GM19397 (cell line): ENCODE measurements at regions not wholly inside any gene's neighbourhood (a gene's known extent, or its start where the extent isn't known, plus 50 kb on each side); places are given as distances from the start of the nearest gene placed in this dataset.
"Not testable (repeated sequence)": the region's sequence is repeated elsewhere in the genome, so short reads cannot be mapped to it uniquely, and the experiment has no call there.

ENCODE experiments used
- ATAC-seq: cut with Tn5 transposase; IDR thresholded peaks from one replicate; pipeline ENCODE4 v1.9.1; 2021; ENCODE audit warnings: mild to moderate bottlenecking, moderate library complexity; ENCODE audit not compliant: unreplicated experiment

DNA sequence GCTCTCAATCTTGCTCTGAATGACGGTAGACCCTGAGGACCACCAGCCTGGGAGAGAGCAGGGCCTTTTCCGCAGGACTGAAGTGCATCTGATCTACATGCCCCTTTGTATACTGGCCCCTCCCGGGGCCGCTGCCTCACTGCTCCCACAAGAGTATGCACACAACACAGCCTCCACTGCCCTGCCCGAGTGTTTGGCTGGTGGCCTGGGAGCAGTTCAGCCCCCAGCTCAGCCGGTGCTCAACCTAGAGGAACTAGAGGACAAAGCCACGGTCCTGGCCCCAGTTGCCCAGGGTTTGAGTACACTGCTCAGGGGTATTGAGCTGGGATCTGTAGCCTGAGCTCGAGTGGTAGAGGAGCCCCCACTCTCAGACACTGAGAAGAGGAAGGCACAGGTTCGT is 118.9 kb upstream of the CAB39 start:
- no peak for ATAC-seq

DNA sequence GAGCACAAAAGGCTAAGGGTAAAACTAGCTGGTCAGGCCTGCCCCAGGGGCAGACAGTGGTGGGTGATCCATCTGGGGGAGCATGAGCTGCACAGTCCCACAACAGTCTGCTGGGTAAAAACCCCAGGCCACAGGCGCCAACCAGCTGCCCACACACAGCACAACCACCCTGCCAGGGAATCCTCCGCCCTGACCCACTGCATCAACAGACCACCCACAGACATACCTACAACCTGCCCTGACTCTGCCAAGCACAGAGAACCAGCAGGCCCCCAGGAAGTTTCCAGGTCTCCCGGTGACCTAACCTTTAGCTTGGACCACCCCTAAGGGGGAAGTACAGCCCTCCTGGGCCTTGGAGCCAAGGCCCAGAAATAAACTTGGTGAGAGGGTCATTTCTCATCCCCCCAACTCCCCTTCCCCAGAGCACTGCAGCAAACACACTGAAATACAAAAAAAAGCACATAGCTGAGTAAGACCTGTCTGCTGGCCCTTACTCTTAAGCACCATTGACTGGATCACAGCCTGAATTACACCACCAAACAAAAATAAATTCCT is 118.3 kb upstream of the CAB39 start:
- ATAC-seq, result no peak

DNA sequence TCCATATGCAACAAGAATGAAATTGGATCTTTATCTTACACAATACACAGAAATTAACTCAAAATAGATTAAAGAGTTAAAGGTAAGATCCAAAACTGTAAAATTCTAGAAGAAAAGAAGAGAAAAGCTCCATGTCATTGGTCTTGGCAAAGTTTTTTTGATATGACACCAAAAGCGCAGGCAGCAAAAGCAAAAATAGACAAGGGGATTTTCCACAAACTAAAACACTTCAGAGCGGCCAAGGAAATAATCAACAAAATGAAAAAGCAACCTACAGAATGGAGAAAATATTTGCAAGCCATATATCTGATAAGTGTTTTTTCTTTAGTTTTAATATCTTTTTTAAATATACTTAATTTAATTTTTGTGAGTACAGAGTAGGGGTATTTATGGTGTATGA is 112.8 kb upstream of the CAB39 start:
- no peak for ATAC-seq

DNA sequence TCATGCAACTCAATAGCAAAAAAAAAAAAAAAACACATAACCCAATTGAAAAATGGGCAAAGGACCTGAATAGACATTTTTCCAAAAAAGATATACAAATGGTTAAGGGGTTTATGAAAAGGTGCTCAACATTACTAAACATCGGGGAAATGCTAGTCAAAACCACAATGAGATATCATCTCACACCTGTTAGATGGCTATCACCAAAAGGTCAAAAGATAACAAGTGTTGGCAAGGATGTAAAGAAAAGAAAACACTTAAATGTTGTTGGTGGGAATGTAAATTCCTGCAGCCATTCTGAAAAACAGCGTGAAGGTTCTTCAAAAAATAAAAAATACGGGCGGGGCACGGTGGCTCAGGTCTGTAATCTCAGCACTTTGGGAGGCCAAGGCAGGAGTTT is 112.4 kb upstream of the CAB39 start:
- no peak for ATAC-seq

DNA sequence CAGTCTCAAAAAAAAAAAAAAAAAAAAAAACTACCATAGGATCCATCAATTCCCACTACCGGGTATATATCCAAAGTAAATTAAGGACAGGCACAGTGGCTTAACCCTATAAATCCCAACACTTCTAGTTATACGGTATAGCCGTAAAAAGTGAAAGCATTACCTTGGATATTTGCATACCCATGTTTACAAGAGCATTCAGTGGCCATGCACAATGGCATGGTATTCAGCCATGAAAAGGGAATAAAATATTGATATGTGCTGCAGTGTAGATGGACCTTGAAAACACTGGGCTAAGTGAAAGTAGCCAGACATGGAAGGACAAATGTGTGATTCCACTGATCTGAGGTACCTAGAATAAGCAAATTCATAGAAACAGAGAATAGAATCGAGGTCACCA is 111.8 kb upstream of the CAB39 start:
- ATAC-seq, result no peak

DNA sequence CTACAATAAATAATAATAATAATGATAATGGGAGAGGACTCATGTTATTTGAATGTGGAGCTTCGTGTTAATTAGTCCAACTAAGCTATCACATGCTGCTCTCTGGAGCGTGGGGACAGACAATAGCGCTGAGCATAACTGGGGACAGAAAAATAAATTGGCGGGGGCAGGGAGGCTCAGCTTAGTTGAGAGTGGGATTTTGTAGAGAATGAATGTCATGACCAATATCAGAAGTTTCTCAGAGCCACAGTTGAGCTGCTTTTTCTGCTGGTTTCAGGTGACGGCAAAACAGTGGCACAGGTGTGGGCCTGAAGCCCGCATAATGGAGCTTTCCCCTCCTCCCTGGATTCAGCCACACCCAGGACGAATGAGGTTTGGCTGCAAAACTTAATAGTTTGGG is 111.1 kb upstream of the CAB39 start:
- ATAC-seq, result no peak

DNA sequence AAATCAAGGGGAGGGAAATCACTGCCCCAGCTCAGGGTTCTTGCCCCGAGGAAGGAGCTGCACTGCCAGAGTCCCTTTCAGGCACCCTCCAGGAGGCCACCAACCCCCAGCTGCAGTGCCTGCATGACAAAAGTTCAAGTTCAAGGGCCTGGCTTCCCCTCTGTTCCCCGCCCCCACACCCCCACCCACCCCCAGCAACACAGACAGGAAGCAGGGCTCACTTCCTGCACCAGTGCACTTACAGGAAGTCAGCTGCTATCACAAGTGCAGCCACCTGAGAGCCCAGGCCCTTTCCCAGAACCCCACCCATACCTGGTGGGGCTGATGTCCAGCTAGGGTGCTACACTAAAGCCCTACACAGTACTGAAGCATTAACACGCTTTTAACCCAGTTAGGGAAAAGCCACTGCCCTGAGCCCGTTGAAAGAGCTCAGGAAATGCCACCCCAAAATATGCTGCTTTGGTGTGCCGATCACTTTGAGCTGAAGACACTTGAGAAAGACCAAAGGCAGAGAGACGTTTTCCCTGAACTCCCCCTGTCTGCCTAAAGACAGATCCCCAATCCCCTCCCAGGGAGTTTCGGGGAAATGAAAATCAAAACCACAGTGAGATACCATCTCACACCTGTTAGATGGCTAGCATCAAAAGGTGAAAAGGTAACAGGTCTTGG is 109.9 kb upstream of the CAB39 start:
- ATAC-seq, result no peak

DNA sequence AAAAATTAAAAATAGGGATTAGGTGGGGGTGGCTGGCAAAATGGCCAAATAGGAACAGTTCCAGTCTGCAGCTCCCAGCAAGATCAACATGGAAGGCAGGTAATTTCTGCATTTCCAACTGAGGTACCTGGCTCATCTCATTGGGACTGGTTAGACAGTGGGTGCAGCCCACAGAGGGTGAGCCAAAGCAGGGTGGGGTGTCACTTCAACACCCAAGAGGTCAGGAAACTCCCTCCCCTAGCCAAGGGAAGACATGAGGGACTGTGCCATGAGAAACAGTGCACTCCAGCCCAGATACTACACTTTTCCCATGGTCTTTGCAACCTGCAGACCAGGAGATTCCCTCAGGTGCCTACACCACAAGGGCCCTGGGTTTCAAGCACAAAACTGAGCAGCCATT is 109.3 kb upstream of the CAB39 start:
- not testable (repeated sequence) for ATAC-seq

DNA sequence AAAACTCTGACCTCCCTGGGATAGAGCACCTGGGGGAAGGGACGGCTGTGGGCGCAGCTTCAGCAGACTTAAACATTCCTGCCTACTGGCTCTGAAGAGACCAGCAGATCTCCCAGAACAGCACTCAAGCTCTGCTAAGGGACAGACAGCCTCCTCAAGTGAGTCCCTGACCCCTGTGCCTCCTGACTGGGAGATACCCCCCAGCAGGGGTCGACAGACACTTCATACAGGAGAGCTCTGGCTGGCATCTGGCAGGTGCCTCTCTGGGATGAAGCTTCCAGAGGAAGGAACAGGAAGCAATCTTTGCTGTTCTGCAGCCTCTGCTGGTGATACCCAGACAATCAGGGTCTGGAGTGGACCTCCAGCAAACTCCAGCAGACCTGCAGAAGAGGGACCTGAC is 108.5 kb upstream of the CAB39 start:
- not testable (repeated sequence) for ATAC-seq

DNA sequence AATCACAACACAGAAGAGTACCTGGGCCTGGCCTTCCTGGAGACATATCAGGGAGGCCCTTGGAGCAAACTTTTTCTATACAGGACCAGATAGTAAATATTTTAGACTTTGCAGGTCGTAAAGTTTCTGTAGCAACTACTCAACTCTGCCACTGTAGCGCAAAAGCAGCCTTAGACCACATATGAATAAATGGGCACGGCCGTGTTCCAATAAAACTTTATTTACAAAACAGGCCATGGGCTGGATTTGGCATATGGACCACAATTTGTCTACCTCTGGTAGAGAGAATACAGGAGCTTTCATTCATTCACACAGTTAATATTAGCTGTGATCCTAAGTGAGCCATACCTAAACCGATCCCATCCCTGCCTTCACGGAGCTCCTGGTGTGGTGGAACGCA is 98.6 kb upstream of the CAB39 start:
- no peak for ATAC-seq

DNA sequence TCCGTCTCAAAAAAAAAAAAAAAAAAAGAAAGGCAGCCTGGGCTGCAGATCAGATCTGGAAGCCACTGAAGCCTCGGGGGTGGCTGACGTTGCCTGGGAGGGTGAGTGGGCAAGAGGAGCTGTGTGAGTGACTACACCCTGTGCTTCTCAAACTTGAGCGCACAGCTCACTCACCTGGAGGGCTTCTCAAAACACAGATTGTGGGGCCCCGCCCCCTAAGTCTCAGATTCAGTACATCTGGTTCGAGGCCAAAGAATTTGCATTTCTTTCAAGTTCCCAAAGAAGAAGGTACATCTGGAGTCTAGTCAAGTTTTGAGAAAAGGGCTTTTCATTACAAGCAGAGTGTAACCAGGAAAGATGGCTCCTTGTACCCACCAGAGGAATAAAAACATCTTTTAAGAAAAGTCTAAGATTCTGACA is 97.7 kb upstream of the CAB39 start:
- peak; percentile 82 for ATAC-seq

DNA sequence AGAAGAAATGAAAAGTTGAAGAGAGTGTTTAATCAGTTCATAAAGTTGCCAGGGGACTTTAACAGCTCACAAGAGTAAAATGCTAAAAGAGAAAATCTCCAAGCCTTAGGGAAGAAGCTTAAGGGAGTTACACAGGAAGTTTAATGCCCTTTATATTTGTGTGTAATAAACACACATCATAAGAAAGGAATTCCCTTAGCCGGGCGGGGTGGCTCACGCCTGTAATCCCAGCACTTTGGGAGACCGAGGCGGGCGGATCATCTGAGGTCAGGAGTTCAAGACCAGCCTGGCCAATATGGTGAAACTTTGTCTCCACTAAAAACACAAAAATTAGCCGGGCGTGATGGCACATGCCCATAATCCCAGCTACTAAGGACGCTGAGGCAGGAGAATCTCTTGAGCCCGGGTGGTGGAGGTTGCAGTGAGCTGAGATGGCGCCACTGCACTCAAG is 95.4 kb upstream of the CAB39 start:
- ATAC-seq, result not testable (repeated sequence)

DNA sequence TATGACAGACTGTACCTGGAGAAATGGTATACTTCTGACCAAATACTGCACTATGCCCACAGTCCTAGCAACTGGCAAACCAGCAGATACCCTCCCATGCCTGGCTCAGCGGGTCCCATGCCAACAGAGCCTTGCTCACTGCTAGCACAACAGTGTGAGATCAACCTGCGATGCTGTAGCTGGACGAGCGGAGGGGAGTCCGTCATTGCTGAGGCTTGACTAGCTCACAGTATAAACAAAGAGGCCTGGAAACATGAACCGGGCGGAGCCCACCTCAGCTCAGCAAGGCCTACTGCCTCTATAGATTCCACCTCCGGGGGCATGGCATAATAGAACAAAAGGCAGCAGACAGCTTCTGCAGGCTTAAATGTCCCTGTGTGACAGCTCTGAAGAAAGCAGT is 93.2 kb upstream of the CAB39 start:
- no peak for ATAC-seq

DNA sequence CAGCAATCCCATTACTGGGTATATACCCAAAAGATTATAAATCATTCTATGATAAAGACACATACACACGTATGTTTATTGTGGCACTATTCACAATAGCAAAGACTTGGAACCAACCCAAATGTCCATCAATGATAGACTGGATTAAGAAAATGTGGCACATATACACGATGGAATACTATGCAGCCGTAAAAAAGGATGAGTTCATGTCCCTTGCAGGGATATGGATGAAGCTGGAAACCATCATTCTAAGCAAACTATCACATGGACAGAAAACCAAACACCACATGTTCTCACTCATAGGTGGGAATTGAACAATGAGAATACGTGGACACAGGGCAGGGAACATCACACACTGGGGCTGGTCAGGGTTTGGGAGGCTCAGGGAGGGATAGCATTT is 87.4 kb upstream of the CAB39 start:
- ATAC-seq, result not testable (repeated sequence)

DNA sequence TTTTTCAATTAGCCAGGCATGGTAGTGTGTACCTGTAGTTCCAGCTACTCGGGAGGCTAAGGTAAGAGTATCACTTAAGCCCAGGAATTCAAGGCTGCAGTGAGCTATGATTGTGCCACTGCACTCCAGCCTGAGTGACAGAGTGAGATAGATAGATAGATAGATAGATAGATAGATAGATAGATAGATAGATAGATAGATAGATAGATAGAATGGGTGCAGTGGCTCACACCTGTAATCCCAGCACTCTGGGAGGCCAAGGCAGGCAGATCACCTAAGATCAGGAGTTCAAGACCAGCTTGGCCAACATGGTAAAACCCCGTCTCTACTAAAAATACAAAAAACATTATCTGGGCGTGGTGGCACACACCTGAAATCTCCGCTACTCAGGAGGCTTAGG is 85.6 kb upstream of the CAB39 start:
- not testable (repeated sequence) for ATAC-seq

DNA sequence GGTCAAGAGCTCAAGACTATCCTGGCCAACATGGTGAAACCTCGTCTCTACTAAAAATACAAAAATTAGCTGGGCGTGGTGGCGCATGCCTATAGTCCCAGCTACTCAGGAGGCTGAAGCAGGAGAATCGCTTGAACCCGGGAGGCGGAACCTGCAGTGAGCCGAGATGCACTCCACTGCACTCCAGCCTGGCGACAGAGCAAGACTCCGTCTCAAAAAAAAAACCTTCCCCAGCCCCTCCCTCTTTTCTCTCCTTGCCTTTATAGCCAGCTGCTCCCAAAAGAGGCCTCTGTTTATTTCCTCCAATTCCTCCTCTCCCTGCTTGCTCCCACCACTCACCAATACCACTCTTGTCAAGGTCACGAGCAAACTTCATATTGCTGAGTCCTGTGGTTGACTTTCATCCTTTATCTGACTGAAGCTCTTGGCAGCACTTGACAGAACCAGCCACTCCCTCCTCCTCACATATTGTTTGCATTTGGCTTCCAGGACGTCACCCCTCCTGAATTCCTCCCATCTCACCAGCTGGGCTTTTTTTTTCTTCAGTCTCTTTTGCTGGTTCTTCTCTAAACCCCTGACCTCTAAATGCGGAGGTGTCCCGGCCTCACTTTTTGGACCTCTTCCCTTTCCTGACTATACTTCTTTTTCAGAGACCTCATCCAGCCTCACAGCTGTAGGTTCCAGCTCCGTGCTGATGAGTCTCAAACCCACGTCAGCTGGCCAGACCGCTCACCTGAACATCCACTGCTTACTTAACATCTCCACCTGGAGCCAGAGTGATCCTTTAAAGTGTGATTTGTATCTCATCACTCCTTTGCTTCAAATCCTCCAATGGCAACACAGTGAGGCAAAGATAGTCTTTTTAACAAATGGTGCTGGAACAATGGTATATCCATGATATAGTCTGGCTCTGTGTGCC is 84.6 kb upstream of the CAB39 start:
- no peak for ATAC-seq

DNA sequence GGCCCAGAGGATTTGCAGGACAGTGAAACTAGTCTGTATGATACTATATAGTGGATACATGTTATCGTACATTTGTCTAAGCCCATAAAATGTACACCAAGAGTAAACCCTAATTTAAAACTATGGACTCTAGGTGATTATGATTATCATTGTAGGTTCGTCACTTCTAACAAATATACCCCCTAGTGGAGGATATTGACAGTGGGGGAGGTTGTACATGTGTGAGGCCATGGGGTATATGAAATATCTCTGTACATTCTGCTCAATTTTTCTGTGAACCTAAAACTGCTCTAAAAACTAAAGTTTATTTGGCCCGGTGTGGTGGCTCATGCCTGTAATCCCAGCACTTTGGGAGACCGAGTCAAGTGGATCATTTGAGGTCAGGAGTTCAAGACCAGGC is 81.2 kb upstream of the CAB39 start:
- no peak for ATAC-seq

DNA sequence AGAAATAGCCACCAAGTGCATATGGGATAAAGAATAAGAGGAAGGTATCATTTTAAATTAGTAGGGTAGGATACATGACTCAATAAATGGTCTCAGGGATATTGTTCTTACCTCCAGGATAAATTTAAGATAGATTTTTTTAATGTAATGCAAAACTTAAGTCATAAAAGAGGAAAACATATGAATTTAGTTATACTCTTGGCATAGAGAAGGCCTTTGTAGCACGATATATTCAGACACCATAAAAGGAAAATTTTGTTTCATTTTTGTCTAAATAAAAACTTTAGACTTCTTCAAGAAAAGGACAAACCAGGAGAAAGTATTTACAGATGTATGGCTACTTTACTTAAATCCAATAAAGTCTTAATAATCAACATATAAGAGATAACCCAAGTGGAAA is 78.5 kb upstream of the CAB39 start:
- no peak for ATAC-seq

DNA sequence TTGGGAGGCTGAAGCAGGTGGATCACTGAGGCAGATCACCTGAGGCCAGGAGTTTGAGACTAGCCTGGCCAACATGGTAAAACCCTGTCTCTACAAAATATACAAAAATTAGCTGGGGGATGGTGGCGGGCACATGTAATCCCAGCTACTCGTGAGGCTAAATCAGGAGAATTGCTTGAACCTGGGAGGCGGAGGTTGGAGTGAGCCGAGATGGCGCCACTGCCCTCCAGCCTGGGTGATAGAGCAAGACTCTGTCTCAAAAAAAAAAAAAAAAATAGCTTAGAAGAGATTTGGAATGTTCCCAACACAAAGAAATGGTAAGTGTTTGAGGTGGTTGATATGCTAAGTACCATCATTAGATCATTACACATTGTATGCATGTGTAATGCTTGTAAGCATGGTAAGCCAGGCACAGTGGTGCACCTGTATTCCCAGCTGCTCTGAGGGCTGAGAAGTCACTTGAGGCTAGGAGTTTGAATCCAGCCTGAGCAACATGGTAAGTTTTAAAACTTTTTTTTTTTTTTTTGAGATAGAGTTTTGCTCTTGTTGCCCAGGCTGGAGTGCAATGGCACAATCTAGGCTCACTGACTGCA is 77.8 kb upstream of the CAB39 start:
- ATAC-seq, result not testable (repeated sequence)

DNA sequence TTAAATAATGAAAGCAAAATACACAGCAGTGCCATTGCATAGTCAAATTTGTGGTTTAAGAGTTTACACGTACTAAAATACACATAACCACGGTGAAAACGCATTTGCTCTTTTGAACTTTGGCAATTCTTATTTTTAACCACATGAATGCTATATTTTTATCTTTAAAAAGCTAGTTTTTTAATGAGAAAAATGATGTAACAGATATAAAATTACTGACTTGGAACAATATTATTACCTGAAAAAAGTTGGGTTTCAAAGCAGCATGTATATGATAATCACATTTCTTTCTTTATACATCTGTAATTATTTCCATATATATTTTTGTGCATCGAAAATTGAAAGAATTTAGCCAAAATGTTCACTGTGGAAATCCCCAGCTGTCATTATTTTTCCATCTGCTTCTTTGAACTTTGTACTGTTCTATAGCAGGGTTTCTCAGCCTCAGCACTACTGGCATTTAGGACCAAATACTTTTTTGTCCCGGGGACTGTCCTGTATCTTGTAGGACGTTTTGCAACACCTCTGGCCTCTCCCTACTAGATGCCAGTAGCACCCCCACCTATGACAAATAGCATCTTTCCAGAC is 75.9 kb upstream of the CAB39 start:
- no peak for ATAC-seq

DNA sequence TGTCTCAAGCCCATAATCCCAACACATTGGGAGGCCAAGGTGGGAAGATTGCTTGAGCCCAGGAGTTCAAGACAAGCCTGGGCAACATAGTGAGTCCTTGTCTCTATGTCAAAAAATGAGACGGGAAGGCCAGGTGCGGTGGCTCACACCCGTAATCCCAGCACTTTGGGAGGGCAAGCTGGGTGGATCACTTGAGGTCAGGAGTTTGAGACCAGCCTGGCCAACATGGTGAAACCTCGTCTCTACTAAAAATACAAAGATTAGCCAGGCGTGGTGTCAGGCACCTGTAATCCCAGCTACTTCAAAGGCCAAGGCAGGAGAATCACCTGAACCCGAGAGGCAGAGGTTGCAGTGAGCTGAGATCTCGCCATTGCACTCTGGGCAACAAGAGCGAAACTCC is 75.2 kb upstream of the CAB39 start:
- not testable (repeated sequence) for ATAC-seq
